DND-41 (cell line): ENCODE measurements at regions not wholly inside any gene's neighbourhood (a gene's known extent, or its start where the extent isn't known, plus 50 kb on each side); places are given as distances from the start of the nearest gene placed in this dataset.

Experiments used
- ATAC-seq: fragments of 200-7000 bp; cut with Tn5 transposase; 3 replicates; pipeline ENCODE4 v1.9.1; 2021; ENCODE audit warnings: low read depth; ENCODE audit not compliant: insufficient read depth
- DNase-seq: peaks from one replicate; pipeline ENCODE4 v3.0.0-alpha.2; 2020
- H2AFZ ChIP-seq: 2 replicates; pipeline ENCODE4 v1.6.0; 2012; ENCODE audit warnings: low read depth, low read length
- H3K27ac ChIP-seq: 2 replicates; pipeline ENCODE4 v1.5.1; 2012; ENCODE audit warnings: low read length, inconsistent platforms
- H3K27me3 ChIP-seq: fragments of 200-600 bp; sonication (generic); 2 replicates; pipeline ENCODE4 v1.6.0; 2012; ENCODE audit warnings: low read length, mild to moderate bottlenecking, inconsistent platforms; ENCODE audit not compliant: insufficient read depth, poor library complexity
- H3K36me3 ChIP-seq: 2 replicates; pipeline ENCODE4 v1.5.1; 2012; ENCODE audit warnings: low read length, inconsistent platforms; ENCODE audit not compliant: insufficient read depth
- H3K4me1 ChIP-seq: 2 replicates; pipeline ENCODE4 v1.5.1; 2012; ENCODE audit warnings: mild to moderate bottlenecking, low read length; ENCODE audit not compliant: insufficient read depth
- H3K4me2 ChIP-seq: 2 replicates; pipeline ENCODE4 v1.6.0; 2012; ENCODE audit warnings: mild to moderate bottlenecking, moderate library complexity, low read length, inconsistent platforms; ENCODE audit not compliant: insufficient read depth
- H3K4me3 ChIP-seq, 2 experiments: fragments of 200-600 bp in 1 of 2; shearing (Covaris generic) in 1 of 2; 2 replicates each; pipeline ENCODE4 v1.5.1; 2012 to 2016; ENCODE audit warnings: inconsistent platforms in 2 of 2, low read length in 2 of 2, mild to moderate bottlenecking in 2 of 2, low read depth in 1 of 2, moderate library complexity in 1 of 2
- H3K79me2 ChIP-seq: 2 replicates; pipeline ENCODE4 v1.6.0; 2012; ENCODE audit warnings: low read length, inconsistent platforms; ENCODE audit not compliant: insufficient read depth
- H3K9ac ChIP-seq: 2 replicates; pipeline ENCODE4 v1.6.0; 2012; ENCODE audit warnings: low read depth, mild to moderate bottlenecking, inconsistent platforms, low read length, moderate library complexity
- H3K9me3 ChIP-seq: 2 replicates; pipeline ENCODE4 v1.5.1; 2012; ENCODE audit warnings: low read length, moderate library complexity, mild to moderate bottlenecking, inconsistent platforms; ENCODE audit not compliant: insufficient read depth, severe bottlenecking
- H4K20me1 ChIP-seq: 2 replicates; pipeline ENCODE4 v1.6.0; 2012; ENCODE audit warnings: low read length; ENCODE audit not compliant: insufficient read depth
- EZH2 ChIP-seq: IDR thresholded peaks from 3 replicates; pipeline ENCODE4 v1.6.1; 2012; ENCODE audit warnings: borderline replicate concordance, low read depth, mild to moderate bottlenecking, moderate library complexity, low read length, inconsistent platforms; ENCODE audit not compliant: severe bottlenecking
- TF ChIP-seq, protein P1 (sequence below): IDR thresholded peaks from 2 replicates; pipeline ENCODE4 v1.5.1; 2012; ENCODE audit warnings: borderline replicate concordance, low read length, moderate library complexity, mild to moderate bottlenecking; ENCODE audit not compliant: poor library complexity, severe bottlenecking; ENCODE audit errors: extremely low read depth

DNA sequence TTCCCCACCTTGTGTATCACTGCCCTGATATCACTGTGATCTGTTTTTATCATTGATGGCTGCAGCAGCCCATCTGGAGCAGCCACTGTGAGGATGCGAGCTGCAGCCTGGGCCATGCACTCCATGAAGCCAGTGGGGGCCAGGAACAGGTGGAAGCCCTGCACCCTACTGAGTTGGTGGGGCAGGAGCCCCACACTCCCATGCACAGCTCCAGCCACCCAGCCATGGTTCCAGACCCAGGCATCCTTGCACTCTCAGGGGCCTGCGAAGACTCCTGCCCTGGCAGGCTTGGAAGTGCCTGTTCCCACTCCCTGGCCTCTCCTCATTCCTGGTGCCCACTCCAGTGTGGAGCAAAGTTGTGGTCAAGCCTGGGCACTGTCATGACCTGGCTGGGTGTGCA, 424.0 kb upstream of the FZD8 start:
- Histone ChIP-seq H4K20me1 (no peaks in the 10 kb centered on the region), H3K4me1 (no peaks in the 10 kb centered on the region), H3K4me3 (no peak overlapping the region), H3K9ac (no peak overlapping the region), H3K27me3 (no peaks in the 10 kb centered on the region), H3K36me3 (no peaks in the 10 kb centered on the region), H3K79me2 (no peaks in the 10 kb centered on the region), H3K4me2 (no peak overlapping the region), H3K27ac (no peak overlapping the region), H2AFZ (no peak overlapping the region), H3K9me3 (peaks cover 24% of the 10 kb centered on the region)
- TF ChIP-seq EZH2, result no peak
- TF ChIP-seq, protein P1, sequence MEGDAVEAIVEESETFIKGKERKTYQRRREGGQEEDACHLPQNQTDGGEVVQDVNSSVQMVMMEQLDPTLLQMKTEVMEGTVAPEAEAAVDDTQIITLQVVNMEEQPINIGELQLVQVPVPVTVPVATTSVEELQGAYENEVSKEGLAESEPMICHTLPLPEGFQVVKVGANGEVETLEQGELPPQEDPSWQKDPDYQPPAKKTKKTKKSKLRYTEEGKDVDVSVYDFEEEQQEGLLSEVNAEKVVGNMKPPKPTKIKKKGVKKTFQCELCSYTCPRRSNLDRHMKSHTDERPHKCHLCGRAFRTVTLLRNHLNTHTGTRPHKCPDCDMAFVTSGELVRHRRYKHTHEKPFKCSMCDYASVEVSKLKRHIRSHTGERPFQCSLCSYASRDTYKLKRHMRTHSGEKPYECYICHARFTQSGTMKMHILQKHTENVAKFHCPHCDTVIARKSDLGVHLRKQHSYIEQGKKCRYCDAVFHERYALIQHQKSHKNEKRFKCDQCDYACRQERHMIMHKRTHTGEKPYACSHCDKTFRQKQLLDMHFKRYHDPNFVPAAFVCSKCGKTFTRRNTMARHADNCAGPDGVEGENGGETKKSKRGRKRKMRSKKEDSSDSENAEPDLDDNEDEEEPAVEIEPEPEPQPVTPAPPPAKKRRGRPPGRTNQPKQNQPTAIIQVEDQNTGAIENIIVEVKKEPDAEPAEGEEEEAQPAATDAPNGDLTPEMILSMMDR, result no peak
- DNase-seq (no peak), ATAC-seq (no peak)

DNA sequence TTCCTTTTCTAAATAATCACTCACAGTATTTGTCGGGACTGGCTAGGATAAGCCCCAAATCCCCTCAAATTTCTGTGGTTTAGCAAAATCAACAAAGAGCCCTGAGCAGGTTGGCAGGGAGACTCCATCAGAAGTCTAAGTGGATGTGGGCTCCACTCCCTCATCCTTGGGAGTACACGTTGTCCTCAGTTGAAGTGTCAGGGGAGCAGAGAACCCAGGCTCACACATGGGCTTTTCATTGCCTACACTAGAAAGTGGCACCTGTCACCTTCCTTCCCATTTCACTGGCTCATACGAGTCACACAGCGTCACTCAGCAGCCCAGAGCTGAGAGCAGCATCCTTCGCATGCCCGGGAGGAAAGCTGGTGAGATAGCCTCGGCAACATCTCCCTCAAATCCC, 421.3 kb upstream of the FZD8 start:
- Histone ChIP-seq H3K79me2 (no peaks in the 10 kb centered on the region), H3K36me3 (no peaks in the 10 kb centered on the region), H3K4me1 (no peaks in the 10 kb centered on the region), H3K4me3 (no peak overlapping the region), H3K27ac (no peak overlapping the region), H3K4me2 (no peak overlapping the region), H3K9ac (no peak overlapping the region), H2AFZ (no peak overlapping the region), H3K27me3 (no peaks in the 10 kb centered on the region), H4K20me1 (no peaks in the 10 kb centered on the region), H3K9me3 (peaks cover 24% of the 10 kb centered on the region)
- DNase-seq (no peak), ATAC-seq (no peak)
- TF ChIP-seq, protein P1, result no peak
- no peak for TF ChIP-seq EZH2

DNA sequence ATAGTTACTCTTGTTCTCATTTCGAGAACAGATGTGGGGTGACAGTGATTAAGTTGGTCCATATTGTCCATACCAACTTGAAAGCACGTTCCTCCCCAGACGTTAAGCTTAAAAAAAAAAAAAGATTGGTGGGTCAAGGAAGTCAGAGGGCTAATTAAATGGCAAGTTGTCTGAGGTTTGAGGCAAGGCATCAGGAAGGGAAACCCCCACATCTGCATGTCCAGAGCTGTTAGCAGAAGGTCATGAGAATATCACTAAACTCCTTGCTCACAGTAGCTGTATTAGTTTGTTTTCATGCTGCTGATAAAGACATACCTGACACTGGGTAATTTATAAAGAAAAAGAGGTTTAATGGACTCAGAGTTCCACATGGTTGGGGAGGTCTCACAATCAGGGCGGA, 415.6 kb upstream of the FZD8 start:
- H3K4me2 ChIP-seq, result no peak overlapping the region
- no peaks in the 10 kb centered on the region for H4K20me1 ChIP-seq
- no peaks in the 10 kb centered on the region for H3K27me3 ChIP-seq
- H2AFZ ChIP-seq, result no peak overlapping the region
- no peak overlapping the region for H3K4me3 ChIP-seq
- no peaks in the 10 kb centered on the region for H3K79me2 ChIP-seq
- no peaks in the 10 kb centered on the region for H3K9me3 ChIP-seq
- ATAC-seq (no peak), DNase-seq (no peak)
- H3K27ac ChIP-seq, result no peak overlapping the region
- no peaks in the 10 kb centered on the region for H3K4me1 ChIP-seq
- no peak for TF ChIP-seq EZH2
- TF ChIP-seq, protein P1, result no peak
- no peaks in the 10 kb centered on the region for H3K36me3 ChIP-seq
- H3K9ac ChIP-seq, result no peak overlapping the region

DNA sequence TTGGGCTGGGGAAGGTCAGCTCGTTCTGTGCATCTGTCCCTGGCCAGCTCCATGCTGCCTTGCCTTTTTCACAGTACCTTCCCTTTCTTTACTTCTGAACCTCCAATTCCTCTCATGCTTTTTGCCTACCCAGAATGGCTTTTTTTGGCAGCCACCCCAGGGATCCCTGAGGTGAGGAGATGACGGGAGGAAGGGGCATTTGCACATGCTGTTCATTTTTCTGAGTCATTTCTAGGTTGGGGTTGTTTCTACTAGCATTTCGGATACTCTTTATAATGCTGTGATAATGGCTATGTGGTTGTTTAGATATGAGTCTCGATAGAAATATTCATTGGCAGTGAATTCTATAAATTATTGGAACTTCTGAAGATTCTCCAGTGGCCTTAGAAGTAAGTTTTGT, 415.1 kb upstream of the FZD8 start:
- Histone ChIP-seq H3K27me3 (no peaks in the 10 kb centered on the region), H3K4me1 (no peaks in the 10 kb centered on the region), H3K9me3 (no peaks in the 10 kb centered on the region), H3K36me3 (no peaks in the 10 kb centered on the region), H3K4me3 (no peak overlapping the region), H3K4me2 (no peak overlapping the region), H3K9ac (no peak overlapping the region), H4K20me1 (no peaks in the 10 kb centered on the region), H2AFZ (no peak overlapping the region), H3K27ac (no peak overlapping the region), H3K79me2 (no peaks in the 10 kb centered on the region)
- no peak for ATAC-seq
- TF ChIP-seq EZH2, result no peak
- TF ChIP-seq, protein P1, result no peak
- no peak for DNase-seq
